ENCODE measurements at regions not wholly inside any gene's neighbourhood (a gene's known extent, or its start where the extent isn't known, plus 50 kb on each side); places are given as distances from the start of the nearest gene placed in this dataset.

DNA sequence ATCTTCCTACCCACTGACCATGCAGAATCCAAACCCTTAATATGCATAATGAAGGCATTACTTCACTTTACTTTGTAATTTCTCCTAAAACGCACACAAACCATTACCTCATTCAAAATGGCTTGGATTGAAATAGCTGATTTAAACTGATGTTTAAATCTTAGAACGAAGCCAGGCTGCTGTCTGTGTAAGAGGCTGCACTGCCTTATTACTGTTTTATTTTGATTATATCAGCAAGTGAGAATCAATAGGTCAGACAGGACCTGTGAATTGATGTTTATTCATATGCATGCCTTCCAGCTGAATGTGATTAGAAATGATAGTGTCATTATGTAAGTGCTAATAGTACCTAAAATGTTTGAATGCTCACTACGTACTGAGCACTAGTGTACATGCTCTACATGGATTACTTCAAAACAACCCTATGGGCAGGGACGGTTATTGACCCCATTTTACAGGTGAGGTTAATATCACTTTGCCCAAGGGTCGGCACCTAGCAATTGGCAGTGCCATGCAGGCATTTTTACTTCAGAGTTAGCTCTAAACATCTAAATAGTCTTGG lies 314.2 kb upstream of the CBLB start:
- CTCF ChIA-PET: no interaction called here
- POLR2A ChIA-PET: no interaction called here
- no peak for TF ChIP-seq CTCF (IDR thresholded peaks at IDR 0.05; ENCODE audit: insufficient read depth, low read length, missing control alignments)
- DNase-seq (ENCODE audit: low read depth, low spot score): no peak
- H3K4me3 ChIP-seq (ENCODE audit: low read depth, low read length): no peak overlapping the region

DNA sequence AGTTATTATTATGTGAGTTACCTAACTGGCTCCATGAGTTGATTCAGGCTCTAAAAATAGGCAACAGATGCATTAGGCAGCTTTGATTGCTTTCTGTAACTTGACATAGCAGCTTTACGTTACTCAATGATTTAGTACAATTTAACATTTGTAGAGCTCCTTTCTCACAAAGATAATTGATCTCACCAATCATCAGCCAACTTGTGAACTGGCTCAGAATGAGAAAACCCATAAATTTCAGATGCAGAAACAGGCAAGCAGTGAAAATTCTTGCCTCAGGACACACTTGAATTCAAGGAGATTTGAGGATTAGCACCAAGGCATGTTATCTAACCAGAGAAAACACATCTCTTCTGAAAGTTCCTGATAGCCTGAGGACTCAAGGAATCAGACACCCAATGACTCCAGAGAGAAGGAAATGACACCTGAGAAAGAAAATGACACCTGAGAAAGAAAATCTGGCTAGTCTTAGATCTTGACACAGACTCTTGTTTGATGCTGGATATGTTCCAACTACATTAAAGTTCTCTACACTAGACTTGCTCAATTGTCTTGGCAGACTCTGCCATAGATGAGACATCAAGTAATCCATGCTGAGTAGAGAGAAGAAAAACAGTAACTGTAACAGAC lies 315.1 kb upstream of the CBLB start:
- POLR2A ChIA-PET: no interaction called here
- H3K4me3 ChIP-seq (ENCODE audit: low read depth, low read length): no peak overlapping the region
- peak; percentile 67 for DNase-seq (ENCODE audit: low read depth, low spot score)
- TF ChIP-seq CTCF (IDR thresholded peaks at IDR 0.05; ENCODE audit: insufficient read depth, low read length, missing control alignments): no peak
- CTCF ChIA-PET: no interaction called here

- no peak for DNase-seq (ENCODE audit: low read depth, low spot score)
- no peak for TF ChIP-seq CTCF (IDR thresholded peaks at IDR 0.05; ENCODE audit: insufficient read depth, low read length, missing control alignments)
- no peak overlapping the region for H3K4me3 ChIP-seq (ENCODE audit: low read depth, low read length)
- POLR2A ChIA-PET: no interaction called here
- CTCF ChIA-PET: no interaction called here
Measured at GRCh38 chr3:106184540-106185457, 316.0 kb upstream of the CBLB start.

DNA sequence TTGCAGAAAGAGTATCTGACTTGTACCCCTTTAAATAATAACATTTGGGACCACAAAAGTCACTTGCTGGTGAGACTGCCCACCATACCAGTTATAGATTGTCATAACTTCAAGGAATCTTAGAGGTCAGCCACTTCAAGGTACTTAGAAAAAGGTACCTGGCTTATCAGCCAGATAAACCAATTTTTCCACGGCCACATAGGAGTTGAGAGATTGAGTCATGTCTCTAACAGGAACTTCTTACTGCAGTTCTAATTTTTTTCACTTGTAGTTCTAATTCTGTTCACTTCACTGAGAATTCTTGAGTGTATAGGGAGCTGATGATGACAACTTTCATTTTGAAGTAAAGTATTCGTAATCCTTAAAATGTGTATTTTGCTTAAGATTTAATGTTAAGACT lies 317.1 kb upstream of the CBLB start:
- ChIA-PET POLR2A (no interaction called here), CTCF (interaction anchor here (1.5 kb wide), 1 partner anchor 15 kb away, joined by 3 read pairs; no protein-coding TSS in a partner anchor)
- no peak for TF ChIP-seq CTCF (IDR thresholded peaks at IDR 0.05; ENCODE audit: insufficient read depth, low read length, missing control alignments)
- no peak for DNase-seq (ENCODE audit: low read depth, low spot score)
- no peak overlapping the region for H3K4me3 ChIP-seq (ENCODE audit: low read depth, low read length)

GRCh38 chr3:106190296-106190695 lies 321.5 kb upstream of the CBLB start:
- no peak for TF ChIP-seq CTCF (IDR thresholded peaks at IDR 0.05; ENCODE audit: insufficient read depth, low read length, missing control alignments)
- no peak overlapping the region for H3K4me3 ChIP-seq (ENCODE audit: low read depth, low read length)
- CTCF ChIA-PET: interaction anchor here (1.1 kb wide), 1 partner anchor 8 kb away, joined by 3 read pairs; no protein-coding TSS in a partner anchor
- DNase-seq (ENCODE audit: low read depth, low spot score): no peak
- POLR2A ChIA-PET: no interaction called here

DNA sequence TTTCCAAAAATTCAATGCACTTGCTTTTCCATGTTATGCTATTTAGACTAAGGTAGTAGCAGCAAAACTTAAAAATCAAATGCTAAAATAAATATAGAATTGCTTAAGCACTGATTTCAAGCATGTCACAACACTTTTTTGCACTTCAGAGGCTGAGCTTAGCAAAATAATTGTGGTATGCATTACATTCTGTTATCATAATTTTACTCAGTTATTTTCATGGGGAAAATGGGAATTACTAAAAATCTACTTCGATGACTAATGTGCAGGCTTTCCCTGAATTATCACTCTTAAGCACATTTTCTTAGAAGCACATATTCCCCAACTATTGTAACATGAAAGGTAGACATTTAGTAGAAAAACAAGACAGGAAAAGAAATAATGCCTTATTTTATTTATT lies 322.4 kb upstream of the CBLB start:
- POLR2A ChIA-PET: no interaction called here
- H3K4me3 ChIP-seq (ENCODE audit: low read depth, low read length): no peak overlapping the region
- no peak for DNase-seq (ENCODE audit: low read depth, low spot score)
- TF ChIP-seq CTCF (IDR thresholded peaks at IDR 0.05; ENCODE audit: insufficient read depth, low read length, missing control alignments): no peak
- CTCF ChIA-PET: no interaction called here

Measured in AG04449 (cell line).